ENCODE measurements at regions not wholly inside any gene's neighbourhood (a gene's known extent, or its start where the extent isn't known, plus 50 kb on each side); places are given as distances from the start of the nearest gene placed in this dataset.

- TF ChIP-seq CTCF (conservative IDR thresholded peaks at IDR 0.05; ENCODE audit: low read length), result no peak
- no peak for TF ChIP-seq EZH2phosphoT487 (IDR thresholded peaks at IDR 0.05; ENCODE audit: borderline replicate concordance)
These were observed 163.4 kb upstream of the SLC24A3 start for GRCh38 chr20:19048995-19049501.

Data from Loucy (cell line).